ENCODE measurements at regions not wholly inside any gene's neighbourhood (a gene's known extent, or its start where the extent isn't known, plus 50 kb on each side); places are given as distances from the start of the nearest gene placed in this dataset.

- DNase-seq (ENCODE audit: low spot score), result no peak
- TF ChIP-seq CTCF (IDR thresholded peaks at IDR 0.05; ENCODE audit: extremely low read depth, insufficient read depth, missing control alignments), result no peak
- in situ Hi-C loops (cut with MboI; ENCODE audit: low pct_unique_long_range_greater_than_20kb, low sequenced_read_pairs, unreplicated experiment), result no loop called here
Observed at GRCh38 chr16:77551357-77551756, 116.5 kb upstream of the ADAMTS18 start.

DNA sequence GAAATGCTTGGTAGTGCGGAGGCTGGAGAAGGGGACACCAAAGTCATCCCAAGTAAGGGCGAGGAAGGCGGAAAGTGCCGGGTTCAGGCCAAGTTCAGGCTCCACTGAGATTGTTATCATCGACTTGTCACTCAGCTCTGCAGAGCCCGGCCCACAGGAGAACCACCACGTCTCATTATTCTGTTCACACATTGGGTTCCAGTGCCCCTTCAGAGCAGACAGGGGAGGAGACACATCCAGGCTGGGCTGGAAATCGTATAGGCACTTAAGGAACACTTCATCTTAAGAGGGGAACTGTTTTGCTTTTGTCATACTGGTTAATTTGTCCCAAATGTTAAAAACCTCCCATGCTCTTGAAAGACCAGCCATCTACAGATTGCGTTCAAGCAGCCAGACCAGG, 118.3 kb upstream of the ADAMTS18 start:
- no peak for TF ChIP-seq CTCF (IDR thresholded peaks at IDR 0.05; ENCODE audit: extremely low read depth, insufficient read depth, missing control alignments)
- in situ Hi-C loops (cut with MboI; ENCODE audit: low pct_unique_long_range_greater_than_20kb, low sequenced_read_pairs, unreplicated experiment), result no loop called here
- DNase-seq (ENCODE audit: low spot score), result no peak

GRCh38 chr16:77555126-77555525, 120.3 kb upstream of the ADAMTS18 start:
- in situ Hi-C loops (cut with MboI; ENCODE audit: low pct_unique_long_range_greater_than_20kb, low sequenced_read_pairs, unreplicated experiment), result no loop called here
- no peak for TF ChIP-seq CTCF (IDR thresholded peaks at IDR 0.05; ENCODE audit: extremely low read depth, insufficient read depth, missing control alignments)
- no peak for DNase-seq (ENCODE audit: low spot score)

DNA sequence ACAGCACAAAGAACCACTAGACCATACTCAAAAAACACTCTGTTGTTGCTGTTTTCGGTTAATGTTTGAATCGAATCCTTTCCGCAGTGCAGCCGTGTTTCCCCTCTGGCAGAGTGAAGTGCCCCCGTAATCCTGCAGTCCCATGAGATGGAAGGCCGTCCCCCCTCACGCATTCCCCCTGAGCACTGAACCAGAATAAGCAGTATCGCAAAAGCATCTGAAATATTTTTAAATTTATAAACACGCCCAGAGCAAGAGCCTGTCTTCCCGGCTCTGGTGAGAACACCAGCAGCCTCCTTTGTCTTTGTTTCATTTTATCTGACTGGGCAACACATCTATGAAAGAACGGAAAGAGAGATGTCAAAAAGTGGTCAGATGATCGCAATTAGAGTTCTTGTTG, 121.0 kb upstream of the ADAMTS18 start:
- TF ChIP-seq CTCF (IDR thresholded peaks at IDR 0.05; ENCODE audit: extremely low read depth, insufficient read depth, missing control alignments), result no peak
- in situ Hi-C loops (cut with MboI; ENCODE audit: low pct_unique_long_range_greater_than_20kb, low sequenced_read_pairs, unreplicated experiment), result no loop called here
- no peak for DNase-seq (ENCODE audit: low spot score)

DNA sequence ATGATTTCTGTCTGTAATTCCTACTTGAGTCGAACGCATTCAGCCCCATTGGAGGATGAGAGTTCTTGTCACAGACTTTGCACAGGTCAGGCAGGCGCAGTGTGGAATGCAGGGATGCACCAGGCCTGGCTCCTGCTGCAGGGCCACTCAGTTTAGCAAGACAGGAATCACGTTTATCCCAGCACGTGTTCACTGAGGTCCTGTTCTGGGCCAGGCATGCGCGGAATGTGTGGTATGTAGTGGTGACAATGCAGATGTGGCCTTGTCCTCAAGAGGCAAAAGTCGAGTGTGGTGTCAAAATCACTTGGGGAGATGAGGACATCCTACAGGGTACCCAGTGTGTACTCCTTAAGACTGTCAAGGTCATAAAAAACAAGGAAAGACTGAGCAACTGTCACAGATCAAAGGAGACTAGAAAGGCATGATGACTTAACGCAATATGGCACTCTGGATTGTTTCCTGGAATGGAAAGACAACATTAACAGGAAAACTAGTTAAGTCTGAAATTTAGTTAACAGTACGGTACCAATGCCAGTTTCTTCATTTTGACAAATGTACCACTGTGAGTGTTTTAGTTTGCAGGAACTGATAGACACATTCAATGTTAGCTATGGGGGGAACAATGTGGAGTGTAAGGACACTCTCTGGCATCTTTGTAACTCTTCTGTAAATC, 121.5 kb upstream of the ADAMTS18 start:
- DNase-seq (ENCODE audit: low spot score), result no peak
- TF ChIP-seq CTCF (IDR thresholded peaks at IDR 0.05; ENCODE audit: extremely low read depth, insufficient read depth, missing control alignments), result no peak
- in situ Hi-C loops (cut with MboI; ENCODE audit: low pct_unique_long_range_greater_than_20kb, low sequenced_read_pairs, unreplicated experiment), result no loop called here

DNA sequence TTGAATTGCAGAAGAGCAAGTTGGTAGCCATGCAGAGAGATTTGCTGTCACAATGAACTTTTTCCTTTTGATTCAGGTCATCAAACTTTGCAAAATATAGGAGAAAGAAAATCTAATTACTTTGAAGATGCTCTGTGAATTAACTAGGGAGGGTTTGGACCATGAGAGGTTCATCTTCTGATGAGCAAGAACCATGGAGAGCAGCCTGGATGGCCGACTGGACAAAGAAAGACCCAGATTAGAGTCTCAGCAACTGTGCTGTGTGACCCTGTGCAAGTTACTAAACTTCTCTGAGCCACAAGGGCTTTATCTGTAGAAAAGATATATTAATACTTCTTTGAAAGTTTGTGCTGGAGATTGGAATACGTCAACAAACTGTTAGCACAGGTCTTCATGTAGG, 122.6 kb upstream of the ADAMTS18 start:
- in situ Hi-C loops (cut with MboI; ENCODE audit: low pct_unique_long_range_greater_than_20kb, low sequenced_read_pairs, unreplicated experiment), result no loop called here
- no peak for DNase-seq (ENCODE audit: low spot score)
- TF ChIP-seq CTCF (IDR thresholded peaks at IDR 0.05; ENCODE audit: extremely low read depth, insufficient read depth, missing control alignments), result no peak
